HG03108 (cell line): ENCODE measurements at regions not wholly inside any gene's neighbourhood (a gene's known extent, or its start where the extent isn't known, plus 50 kb on each side); places are given as distances from the start of the nearest gene placed in this dataset.

Source experiments
- ATAC-seq: cut with Tn5 transposase; IDR thresholded peaks from one replicate; pipeline ENCODE4 v1.9.1; 2021; ENCODE audit warnings: moderate library complexity; ENCODE audit not compliant: unreplicated experiment

DNA sequence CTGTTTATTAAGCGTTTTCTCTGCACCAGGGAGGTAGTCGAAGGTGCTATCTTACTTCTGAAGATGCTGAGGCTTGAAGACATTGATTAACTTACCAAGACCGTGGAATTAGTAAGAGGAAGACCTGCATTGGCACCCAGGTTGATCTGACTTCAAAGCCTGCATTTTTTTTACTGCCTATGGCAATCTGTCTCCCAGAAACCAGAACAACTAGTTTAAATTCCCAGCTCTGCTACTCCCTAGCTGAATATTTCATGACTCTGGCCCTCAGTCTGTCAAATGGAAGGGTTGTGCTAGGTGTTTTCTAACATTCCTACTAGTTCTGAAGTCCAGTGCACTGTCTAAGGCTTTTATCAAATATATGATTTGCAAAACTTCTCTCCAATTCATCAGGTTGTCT, 52.0 kb upstream of the GRAMD1B start:
- ATAC-seq = no peak

DNA sequence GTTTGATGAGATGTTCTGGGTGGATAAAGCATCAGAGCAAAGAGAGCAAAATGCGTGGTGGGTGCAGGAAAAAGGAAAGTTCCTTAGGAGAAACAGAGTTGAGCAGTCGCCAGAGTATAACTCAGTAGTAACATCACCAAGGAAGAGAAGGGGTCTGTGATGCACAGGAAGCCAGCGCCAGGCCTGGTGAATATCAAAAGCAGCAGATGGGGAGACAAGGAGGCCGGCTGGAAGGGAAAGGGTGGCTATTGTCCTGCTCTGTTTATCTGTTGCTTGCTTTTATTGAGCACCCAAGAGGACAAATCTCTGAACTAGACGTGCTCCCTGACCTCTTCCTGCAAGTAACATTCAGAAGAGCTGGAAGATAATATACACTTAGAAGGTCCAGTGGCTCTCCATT, 52.7 kb upstream of the GRAMD1B start:
- ATAC-seq = no peak

DNA sequence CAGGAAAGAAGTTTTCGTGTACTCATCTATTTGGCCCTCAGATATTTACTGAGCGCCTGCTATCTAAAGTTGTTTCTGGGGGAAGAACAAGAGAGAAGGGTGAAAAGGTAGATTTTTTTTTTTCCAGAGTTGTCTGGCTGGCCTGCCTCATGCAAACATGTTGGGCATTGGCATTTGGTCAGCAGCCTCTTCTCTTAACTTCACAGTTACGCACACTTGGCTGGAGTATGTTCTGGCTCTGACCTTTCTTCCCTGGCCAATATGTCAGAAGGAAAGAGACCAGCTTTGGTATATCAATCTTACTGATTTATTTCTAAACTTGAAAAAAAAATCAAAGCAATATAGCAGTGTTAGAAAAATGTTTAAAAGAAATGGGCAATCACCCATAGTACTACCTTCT, 54.2 kb upstream of the GRAMD1B start:
- ATAC-seq = no peak

DNA sequence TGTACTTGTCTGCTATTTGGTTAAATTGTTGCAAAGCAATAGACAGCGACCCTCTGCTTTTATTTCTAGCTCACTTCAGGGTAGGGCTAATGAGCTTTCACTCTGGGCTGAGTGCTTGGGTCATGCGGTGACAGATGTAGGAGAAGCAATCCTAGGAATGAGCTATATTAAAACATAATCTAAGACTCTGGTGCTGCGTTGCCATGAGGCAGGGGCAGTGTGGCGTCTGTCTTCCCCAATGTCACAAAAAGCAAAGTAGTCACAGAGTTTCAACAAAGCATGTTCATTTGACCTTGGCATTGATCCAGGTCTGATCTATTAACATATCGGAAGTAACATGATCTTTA, 55.5 kb upstream of the GRAMD1B start:
- ATAC-seq = no peak

DNA sequence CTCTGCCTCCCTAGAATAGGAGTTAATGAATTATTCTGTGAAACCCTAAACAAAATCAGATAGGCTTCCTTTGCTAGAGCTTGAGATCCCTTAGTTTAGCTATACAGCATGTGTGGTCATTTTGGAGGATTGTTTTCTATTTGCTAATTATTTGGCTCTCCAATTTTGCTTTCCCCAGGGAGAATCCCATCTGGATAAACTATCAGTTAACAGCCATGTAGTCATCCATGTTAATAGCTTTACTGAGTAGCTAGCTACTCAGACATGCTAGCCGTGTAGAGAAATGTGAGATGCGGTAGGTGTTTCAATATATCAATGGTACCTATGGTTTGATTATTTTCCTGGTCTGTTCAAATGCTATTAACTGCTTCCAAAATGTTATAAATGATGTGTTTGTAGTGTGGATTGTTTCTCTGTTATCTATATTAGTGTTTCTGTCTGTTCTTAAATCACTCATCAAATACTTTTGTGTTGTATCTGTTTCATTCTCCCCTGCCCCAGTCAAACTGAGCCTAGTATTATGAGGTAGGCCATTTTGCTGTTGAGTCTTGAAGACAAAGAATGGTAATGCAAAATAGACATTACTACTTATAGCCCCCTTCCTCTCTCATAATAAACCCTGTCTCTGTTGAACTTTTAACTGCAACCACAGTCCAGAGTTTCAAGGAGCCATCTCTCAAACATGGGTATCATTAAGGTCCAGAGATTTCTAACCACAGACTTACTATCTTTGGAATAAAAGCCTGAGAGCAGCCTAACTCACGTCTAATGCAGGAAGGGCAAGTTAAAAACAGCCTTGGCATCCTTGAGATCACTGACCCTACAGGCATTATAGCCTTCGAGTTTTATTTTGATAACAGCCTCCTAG, 56.1 kb upstream of the GRAMD1B start:
- no peak for ATAC-seq

DNA sequence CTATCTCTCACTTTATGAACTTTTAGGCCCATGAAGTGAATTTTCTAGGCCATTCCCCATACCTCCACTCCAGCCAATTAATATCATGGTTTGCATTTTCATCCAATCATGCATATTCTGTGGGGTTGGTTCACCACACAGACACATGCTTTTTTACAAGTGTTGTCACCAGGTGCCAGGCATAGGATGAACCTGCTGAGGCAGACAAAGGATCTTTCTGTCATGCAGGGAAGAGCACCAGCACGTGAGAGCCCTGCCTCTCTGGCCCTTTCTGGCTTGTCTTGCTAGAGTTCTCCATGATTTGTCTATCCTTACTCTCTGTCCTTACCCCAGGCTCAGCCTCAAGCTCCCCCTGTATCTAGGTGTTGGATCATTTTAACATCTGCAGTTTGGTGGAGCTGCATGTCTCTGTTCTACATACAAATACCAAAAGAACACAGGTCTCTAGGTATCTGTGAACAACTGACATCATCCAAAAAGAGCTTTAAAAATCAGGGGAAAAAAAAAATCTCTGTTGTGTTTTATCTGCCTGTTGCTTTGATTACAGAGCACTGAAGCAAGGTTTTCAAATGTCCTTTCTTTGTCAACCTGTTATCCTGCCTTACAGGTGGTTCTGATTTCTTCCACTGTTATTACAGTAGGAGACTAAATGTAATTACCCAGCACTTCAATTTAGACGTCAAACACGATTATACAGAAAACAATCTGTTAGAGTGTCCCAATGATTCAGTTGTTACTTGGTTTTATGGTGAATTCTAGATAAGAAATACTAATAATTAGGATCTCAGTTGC, 58.4 kb upstream of the GRAMD1B start:
- ATAC-seq = no peak

DNA sequence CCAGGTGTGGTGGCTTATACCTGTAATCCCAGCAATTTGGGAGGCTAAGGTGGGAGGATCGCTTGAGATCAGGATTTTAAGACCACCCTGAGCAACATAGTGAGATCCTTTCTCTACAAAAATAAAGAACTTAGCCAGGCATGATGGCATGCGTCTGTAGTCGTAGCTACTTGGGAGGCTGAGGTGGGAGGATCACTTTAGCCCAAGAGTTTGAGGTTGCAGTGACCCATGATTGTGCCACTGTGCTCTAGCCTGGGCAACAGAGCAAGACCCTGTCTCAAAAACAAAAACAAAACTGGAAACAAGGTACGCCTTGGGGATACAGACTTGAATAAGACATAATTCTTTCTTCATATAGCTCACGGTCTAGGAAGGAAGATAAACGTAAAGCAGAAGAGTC, 63.1 kb upstream of the GRAMD1B start:
- no peak for ATAC-seq

DNA sequence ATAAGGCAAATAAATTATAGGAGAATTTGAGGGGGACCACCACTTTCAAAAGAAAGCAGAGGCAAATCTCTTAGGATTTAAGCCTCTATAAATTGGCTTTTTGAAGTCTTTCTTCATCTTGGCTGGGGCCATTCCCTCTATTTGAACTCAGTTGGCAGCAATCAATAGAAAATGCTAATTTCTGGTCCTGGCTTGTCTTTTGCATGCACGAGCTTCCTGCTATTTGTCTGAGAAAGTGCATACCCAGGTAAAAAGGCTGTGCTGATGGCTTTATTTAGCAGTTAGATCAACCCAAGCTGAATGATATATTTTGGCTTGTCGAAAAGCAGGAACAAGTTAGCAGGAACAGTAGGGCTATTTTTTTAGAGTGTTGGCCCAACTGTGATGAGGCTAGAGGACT, 64.1 kb upstream of the GRAMD1B start:
- no peak for ATAC-seq

DNA sequence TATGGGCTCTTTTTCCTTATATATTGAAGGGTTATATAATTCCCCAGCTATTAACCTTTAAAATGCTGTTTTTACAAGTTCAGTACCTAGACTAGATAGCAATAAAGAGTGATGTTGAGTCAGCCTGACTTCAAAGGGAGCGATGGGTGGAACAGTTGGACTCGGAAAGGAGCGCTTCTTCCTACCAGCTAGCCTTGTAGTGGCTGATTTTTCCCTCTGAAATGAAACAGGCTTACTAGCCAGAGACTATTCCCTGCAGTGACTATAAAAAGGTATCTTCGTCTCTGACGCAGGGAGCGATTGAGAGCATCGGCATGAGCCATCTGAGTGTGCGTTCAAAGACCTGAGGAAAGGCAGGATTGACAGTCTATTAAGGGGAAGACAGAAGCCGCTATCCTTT, 66.0 kb upstream of the GRAMD1B start:
- no peak for ATAC-seq

DNA sequence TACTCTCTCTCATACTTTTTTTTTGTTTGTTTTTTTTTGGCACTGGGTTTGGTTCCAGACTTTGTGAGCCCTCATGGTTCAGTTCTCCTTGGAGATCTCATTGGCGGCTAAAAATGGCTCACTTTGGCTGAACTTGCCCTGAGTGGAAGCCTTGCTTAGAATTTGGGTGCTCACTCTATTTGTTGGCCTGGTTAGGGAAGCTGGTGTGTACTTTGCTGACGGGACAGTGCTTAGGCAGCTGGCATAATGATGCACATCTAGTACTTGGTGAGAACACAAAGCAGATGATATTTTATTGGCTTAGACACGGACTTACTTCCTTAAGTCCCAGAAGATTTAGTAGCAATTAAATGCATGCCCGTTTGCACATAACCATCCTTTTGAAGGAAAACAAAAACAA, 66.5 kb upstream of the GRAMD1B start:
- no peak for ATAC-seq

DNA sequence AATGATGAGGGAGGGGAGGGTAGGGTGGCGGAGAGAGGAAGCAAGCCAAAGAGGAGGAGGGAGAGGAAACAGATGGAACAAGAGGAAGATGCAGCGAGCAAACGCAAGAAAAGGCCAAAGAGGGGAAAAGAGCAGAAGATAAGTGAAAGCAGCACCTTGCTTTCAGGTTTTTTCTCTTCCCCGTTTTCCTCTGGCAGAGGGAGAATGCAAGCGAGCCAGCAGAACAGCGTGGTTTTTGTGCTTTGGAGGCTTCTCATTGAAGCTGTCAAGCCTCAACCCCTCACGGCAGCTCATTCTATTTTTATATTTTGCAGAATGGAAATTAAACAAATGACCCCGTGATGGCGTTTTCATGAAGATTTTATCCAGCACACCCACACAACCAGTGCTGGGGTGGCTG, 67.1 kb upstream of the GRAMD1B start:
- ATAC-seq = no peak

DNA sequence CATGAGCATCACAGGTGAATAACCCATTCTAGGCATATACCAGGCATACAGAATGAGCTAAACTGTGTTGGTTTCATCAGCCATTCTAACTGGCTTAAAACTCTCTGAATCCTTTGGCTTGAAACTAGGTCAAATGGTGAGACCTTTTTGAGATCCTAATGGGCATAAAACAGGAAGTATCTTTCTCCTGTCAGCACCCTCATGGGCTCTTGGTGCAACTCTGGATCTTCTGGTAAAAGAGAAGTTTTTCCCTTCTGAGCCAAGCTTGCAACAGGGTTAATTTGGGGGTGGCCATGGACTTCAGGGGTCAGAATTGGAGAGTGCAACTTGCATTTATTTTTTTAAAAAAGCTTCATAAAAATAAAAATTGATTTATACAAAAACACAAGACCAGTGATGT, 67.9 kb upstream of the GRAMD1B start:
- no peak for ATAC-seq

DNA sequence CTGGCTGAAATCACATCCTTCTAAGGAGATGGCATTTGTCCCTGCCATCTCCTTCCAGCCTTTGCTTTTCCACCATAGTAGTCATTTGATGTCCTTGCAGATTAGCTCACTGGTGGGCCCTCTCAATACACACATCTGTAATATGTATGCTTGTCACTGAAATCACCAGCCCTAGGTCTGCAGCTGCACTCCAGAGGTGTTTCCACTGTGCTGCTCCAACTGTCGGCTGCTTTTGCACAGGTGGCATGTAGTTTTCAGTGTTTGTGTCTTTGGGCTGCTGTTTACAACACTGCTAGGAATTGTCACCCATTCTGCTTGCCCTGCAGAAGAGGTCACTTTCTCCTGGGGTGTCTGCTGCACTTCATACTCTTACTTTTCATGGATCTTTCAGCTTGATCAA, 69.0 kb upstream of the GRAMD1B start:
- no peak for ATAC-seq

DNA sequence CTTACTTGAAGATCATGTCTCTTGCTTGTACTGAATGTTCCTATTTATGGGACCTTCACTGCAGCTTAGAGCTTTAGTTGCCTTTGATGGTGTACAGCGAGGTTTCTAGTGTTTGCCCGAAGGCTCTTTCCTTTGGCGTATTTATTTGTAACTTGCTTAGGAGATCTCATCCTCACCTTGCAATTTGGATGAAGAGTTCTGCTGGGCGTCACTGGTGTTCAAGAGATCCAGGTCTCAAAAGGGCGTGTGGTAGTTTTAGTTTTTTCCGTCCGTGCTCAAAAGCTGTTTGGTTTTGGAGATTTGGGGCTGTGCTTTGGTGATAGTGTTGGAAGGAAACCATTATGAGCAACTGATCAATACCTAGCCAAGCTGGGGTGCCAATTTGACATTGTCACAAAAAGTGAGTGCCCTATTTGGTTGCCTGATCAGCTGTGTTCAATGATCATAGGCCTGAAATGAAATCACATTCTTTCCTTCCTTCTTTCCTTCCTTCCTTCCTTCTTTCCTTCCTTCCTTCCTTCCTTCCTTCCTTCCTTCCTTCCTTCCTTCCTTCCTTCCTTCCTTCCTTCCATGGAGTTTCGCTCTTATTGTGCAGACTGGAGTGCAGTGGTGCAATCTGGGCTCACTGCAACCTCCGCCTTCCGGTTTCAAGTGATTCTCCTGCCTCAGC, 69.7 kb upstream of the GRAMD1B start:
- no peak for ATAC-seq

DNA sequence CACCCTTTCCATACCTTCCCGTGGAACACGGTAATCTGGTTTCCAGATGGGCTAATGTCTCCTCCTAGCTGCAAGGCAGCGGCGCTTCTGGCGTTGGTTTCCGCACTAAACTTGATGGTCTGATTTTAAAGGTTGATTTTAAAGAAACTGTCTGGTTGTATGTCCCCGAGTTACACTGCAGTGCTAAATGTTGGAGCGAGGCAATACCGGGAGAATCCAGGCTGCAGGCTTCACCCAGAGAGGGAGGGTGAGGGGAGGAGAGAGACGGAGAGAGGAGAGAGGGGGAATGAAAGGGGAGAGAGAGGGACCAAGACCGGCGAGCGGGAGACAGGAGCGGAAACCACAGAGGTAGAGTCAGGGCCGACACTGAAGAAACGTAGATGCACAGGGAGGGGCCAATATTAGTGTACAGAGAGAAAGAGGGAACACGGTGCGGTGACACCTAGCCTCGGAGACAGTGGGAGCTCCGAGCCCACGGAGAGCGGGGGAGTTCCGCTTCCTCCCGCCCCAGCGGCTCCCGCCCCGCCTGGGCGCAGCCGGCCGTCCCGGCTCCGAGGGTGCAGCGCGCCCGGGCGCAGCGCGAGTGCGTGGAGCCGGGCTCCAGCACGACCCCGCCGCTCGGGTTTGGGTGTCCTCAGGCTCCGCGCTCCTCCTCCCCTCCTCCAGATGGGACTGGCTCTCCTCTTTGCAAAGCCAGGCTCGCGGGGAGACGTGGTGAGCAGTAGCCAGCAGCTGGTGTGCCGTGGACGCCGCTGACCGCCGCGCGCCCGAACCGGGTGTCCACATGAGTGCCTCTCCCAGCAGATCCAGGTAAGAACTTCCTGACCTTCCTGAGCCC, 71.9 kb upstream of the GRAMD1B start:
- ATAC-seq = no peak

DNA sequence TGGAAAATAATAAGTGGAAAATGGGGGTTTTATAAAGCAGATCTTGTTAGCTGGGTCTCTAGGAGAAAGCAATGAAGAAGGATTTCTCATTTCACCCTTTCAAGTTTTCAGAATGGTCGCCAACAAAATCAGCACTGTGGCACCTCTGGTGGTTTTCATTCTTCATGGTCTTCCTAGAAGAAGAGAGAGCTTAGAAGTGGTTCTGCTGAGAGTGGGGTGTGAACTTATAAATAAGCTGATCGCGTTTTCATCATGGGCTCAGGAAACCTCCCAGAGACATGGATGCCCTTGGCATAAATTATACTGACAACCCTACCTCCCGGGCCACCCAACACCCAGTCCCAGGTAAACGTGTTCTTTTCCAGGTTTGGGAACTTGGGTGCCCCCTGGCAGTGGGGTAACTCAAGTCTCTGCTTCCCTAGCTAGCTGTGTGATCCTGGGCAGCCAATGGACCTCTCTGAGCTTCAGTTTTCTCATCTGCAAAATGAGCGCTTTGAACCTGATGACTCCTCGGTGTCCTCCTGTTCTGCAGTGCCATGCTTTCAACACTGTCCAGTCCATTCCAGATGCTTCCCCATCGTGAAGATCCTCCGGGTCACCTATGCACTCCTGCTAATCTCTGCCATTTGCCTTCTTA, 72.6 kb upstream of the GRAMD1B start:
- no peak for ATAC-seq

DNA sequence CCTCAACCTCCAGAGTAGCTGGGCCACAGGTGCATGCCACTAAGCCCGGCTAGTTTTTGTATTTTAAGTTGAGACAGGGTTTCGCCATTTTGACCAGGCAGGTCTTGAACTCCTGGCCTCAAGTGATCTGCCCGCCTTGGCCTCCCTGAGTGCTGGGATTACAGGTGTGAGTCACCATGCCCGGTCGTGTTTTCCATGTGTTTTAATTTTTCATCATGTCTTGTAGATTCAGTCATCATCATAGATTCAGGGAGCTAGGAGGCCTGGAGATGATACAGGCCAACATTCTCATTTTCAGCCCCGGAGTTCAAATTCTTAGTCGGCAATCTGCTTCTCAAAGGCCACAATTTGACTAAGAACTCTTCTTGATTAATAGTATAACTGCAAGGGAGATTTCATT, 73.5 kb upstream of the GRAMD1B start:
- no peak for ATAC-seq

DNA sequence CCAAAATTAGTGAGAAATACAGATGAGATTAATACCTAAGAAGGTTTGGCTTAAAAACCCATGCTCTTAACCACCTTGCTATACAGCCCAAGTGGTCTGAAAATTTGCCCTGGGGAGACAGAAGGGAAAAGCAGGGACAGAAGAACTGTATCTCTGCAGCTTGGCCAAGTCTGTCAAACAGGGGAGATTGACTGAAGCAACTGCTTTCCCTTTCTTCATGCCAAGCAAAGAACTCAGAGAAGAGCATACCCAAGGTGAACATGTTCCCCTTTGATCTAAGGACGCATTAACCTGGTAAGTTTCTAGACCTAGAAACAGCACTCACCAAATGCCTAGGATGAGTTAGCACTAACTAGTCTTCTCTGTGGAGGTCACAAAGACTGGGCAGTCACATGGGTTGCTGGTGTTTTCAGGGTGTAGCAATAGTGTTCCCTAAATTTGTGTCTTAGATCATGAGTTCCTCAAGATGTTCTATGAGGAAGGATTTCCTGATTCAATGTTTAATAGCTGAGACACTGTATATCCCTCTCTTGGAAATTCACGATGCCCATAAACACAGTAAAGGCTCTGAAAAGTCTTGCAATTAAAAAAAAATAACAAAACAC, 75.6 kb upstream of the GRAMD1B start:
- ATAC-seq = no peak

DNA sequence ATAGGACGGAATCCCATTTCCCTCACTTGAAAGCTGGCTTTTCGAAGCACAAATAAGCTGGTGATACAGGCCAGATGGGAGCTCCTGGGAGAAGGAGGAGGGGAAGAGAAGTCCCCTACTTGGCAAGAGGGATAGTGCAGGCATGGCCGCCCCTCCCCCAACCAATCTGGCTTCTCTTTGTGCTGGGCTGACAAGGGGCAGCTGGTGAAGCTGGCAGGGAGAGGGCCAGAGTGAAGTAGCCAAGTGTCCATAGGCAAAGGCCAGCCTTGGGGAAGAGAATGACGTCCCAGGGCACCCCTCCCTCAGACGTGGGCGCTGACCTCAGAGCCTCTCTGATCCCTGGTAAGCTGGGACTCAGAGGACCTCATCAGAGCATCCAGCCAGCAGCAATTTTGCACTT, 78.7 kb upstream of the GRAMD1B start:
- no peak for ATAC-seq

DNA sequence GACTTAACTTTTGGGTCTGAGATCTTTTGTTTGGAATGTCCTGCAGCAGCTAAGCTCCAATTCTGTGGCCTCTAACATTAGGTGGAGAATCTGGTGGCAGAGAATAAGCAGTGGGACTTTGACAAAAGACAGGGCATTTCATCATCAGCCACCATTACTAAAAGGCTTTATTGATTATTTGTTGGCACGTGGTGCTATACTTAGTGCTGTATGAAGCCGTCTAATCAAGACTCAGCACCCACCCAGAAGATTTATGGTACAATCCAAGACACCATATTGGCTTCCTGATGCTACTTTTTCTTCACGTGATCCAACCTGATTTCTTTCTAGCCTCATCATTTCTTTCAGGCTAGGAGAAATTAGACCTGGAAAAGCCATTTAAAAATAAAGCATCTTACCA, 80.7 kb upstream of the GRAMD1B start:
- no peak for ATAC-seq
